Spinal cord (tissue), 9 donors: ENCODE measurements at regions not wholly inside any gene's neighbourhood (a gene's known extent, or its start where the extent isn't known, plus 50 kb on each side); places are given as distances from the start of the nearest gene placed in this dataset.

Experiments
- DNase-seq, 6 donors: peaks; one replicate each; pipeline versions ENCODE4 v3.0.0 to v3.0.0-alpha.2; 2013 to 2015; ENCODE audit warnings: low spot score in 6 of 6, low read depth in 4 of 6
- H3K27ac ChIP-seq: one replicate; pipeline ENCODE4 v1.5.1; 2013; ENCODE audit warnings: low read depth, low read length, control low read depth
- H3K27me3 ChIP-seq: one replicate; pipeline ENCODE4 v1.6.1; 2013; ENCODE audit warnings: low read length; ENCODE audit not compliant: control insufficient read depth, insufficient read depth
- H3K36me3 ChIP-seq: one replicate; pipeline ENCODE4 v1.6.1; 2013; ENCODE audit warnings: low read length; ENCODE audit not compliant: control insufficient read depth, insufficient read depth
- H3K4me1 ChIP-seq: one replicate; pipeline ENCODE4 v1.6.1; 2013; ENCODE audit warnings: low read length; ENCODE audit not compliant: control insufficient read depth, insufficient read depth
- H3K4me3 ChIP-seq: one replicate; pipeline ENCODE4 v1.5.1; 2013; ENCODE audit warnings: low read depth, low read length, control low read depth
- H3K9me3 ChIP-seq: one replicate; pipeline ENCODE4 v1.6.1; 2013; ENCODE audit warnings: low read length; ENCODE audit not compliant: control insufficient read depth, insufficient read depth
- WGBS: methylation state at CpG from one replicate; pipeline ENCODE4 v1.1.5; 2013; ENCODE audit warnings: missing lambda C conversion rate; ENCODE audit not compliant: insufficient coverage; 5-methylcytosine and 5-hydroxymethylcytosine counted together
- donor health status: healthy.

DNA sequence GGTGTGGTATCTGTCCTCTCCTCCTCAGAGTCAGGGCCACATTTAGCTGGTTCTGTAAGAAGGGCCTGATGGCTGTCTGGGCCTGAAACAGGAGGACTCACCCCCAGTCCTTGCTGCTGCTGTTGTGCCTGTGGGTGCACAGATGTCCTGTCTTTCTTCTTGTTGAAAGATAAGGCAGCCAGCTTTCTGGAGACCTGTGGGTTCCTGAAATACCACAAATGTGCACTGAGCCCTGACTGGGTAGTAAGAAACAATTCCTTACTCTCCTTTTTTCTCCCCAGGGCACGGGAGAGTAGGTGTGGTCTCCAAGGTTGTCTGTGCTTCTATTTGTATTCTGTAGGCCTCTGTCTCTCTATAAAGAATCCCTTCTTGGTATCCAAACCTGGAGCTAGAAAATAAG lies 96.2 kb upstream of the DLX2 start:
- Histone ChIP-seq H3K27ac (no peak overlapping the region), H3K4me1 (no peaks in the 10 kb centered on the region), H3K4me3 (no peak overlapping the region), H3K27me3 (no peaks in the 10 kb centered on the region), H3K36me3 (no peaks in the 10 kb centered on the region), H3K9me3 (peaks cover 1% of the 10 kb centered on the region)
- WGBS = no CpG with 5 or more reads among the region's 1 CpG
- no peak for DNase-seq

DNA sequence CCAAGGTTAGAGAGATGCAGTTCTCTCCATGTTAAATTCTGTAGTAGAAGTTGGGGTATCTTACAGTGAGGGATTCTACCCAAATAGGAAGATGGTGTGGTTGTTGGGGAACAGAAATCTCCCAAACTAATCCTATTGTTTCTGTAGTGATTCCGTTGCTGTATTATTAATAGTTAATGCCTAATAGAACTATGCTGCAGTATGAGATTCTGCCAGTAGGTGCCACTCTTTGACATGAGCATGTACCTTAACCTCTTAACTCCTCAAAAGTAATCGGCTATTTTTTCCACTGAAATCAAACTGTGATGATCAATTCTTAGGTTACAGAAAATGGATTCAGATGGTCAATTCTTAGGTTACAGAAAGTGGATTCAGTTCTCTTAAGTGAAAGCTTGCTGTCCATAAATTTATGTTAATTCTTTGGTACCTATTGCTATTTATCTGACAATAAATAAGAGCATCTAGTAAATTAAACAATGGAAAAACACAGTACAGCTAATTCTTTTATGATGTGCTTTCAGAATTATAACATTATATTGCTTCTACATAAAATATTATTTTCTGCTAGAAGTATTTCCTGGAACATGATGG lies 97.9 kb upstream of the DLX2 start:
- Histone ChIP-seq H3K27ac (no peak overlapping the region), H3K27me3 (no peaks in the 10 kb centered on the region), H3K4me3 (no peak overlapping the region), H3K9me3 (peaks cover 1% of the 10 kb centered on the region), H3K36me3 (no peaks in the 10 kb centered on the region), H3K4me1 (peaks cover 6% of the 10 kb centered on the region)
- no CpG with 5 or more reads among the region's 2 CpGs for WGBS
- no peak for DNase-seq

DNA sequence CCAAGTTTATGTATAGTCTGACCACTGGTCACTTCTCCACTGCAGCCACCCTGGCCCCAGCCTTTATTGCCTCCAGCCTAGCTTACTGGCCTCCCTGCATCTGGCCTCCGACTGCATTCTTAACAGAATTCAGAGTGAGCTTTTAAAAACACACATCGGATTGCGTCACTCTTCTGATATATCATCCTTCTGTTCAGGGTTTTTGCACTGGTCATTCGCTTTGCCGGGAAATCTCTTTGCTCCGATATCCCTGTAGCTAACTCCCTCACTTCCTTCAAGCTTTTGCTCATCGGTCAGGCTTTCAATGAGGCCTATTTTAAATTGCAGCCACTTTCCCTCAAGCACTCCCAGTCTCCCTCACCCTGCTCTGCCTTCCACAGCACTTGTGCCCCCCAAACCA lies 101.6 kb upstream of the DLX2 start:
- WGBS = 83% methylated on average over 7 of the region's 7 CpGs
- Histone ChIP-seq H3K4me3 (no peak overlapping the region), H3K27me3 (no peaks in the 10 kb centered on the region), H3K27ac (no peak overlapping the region), H3K9me3 (peaks cover 1% of the 10 kb centered on the region), H3K36me3 (no peaks in the 10 kb centered on the region), H3K4me1 (peaks cover 6% of the 10 kb centered on the region)
- DNase-seq = peak in 1 of 6 donors; percentile 3

DNA sequence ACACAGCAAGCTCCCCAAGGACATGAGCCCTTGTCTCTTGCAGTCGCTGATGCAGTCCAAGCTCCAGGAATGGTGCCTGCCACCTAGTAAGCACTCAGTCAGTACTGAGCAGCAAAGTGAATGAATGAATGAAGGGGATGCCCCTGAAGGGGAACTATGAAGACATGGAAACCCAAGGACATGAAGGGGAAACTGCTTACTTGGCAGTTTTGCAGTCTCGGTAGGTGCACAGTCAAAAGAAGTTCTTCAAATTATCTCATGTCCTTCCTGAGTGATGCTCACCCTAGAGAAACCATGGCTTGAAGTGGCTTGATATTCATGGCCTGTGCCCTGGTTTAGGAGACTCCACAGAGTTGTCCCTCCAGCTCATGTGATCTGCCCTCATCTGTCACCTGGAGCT lies 102.1 kb upstream of the DLX2 start:
- Histone ChIP-seq H3K4me1 (peaks cover 6% of the 10 kb centered on the region), H3K27ac (no peak overlapping the region), H3K27me3 (no peaks in the 10 kb centered on the region), H3K4me3 (no peak overlapping the region), H3K36me3 (no peaks in the 10 kb centered on the region), H3K9me3 (no peaks in the 10 kb centered on the region)
- WGBS = 50% methylated on average over 1 of the region's 2 CpGs
- DNase-seq = peak in 1 of 6 donors; percentile 8

DNA sequence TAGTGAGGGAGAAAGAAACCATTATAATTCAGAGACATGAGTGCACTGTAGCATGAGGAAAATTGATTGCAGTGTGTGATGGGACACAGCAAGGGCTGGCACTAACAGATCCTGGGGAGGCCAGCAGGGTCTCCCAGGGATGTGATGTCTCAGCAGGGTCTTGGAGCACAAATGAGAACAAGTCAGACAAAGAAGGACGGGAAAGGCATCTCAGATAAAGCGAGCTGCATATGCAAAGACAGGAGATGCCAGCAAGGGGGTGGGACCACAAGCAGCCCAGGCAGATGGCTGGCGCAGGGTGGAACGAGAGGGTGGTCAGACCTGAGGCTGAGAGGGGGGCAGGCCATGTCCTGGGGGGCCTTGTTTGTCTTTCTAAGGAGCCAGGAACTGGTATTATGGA lies 102.6 kb upstream of the DLX2 start:
- H3K4me3 ChIP-seq = no peak overlapping the region
- peak in 1 of 6 donors; percentile 31 for DNase-seq
- H3K27ac ChIP-seq = no peak overlapping the region
- no peaks in the 10 kb centered on the region for H3K36me3 ChIP-seq
- 60% methylated on average over 4 of the region's 4 CpGs for WGBS
- H3K4me1 ChIP-seq = peaks cover 6% of the 10 kb centered on the region
- no peaks in the 10 kb centered on the region for H3K9me3 ChIP-seq
- no peaks in the 10 kb centered on the region for H3K27me3 ChIP-seq

DNA sequence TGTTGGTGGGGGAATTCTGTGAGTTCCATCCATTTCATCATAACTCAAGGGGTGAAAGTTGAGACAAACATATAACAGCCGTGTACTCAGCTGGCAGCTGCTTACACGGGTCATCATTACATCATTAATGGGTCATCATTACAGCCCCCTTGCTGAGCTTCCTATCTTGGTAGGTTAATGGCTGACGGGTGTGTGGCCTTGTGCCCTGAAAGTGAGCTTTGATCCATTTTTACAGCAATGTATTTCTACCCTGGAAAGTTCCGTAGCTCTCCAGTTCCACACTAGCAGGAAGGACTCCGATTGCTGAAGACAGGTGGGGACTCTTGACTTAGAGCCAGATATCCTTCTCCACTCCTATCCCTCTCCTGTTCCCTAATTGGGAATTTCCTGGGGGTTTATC lies 105.2 kb upstream of the DLX2 start:
- WGBS = no CpG with 5 or more reads among the region's 5 CpGs
- no peak for DNase-seq
- Histone ChIP-seq H3K9me3 (no peaks in the 10 kb centered on the region), H3K4me3 (no peak overlapping the region), H3K27ac (no peak overlapping the region), H3K4me1 (peaks cover 6% of the 10 kb centered on the region), H3K27me3 (no peaks in the 10 kb centered on the region), H3K36me3 (no peaks in the 10 kb centered on the region)

DNA sequence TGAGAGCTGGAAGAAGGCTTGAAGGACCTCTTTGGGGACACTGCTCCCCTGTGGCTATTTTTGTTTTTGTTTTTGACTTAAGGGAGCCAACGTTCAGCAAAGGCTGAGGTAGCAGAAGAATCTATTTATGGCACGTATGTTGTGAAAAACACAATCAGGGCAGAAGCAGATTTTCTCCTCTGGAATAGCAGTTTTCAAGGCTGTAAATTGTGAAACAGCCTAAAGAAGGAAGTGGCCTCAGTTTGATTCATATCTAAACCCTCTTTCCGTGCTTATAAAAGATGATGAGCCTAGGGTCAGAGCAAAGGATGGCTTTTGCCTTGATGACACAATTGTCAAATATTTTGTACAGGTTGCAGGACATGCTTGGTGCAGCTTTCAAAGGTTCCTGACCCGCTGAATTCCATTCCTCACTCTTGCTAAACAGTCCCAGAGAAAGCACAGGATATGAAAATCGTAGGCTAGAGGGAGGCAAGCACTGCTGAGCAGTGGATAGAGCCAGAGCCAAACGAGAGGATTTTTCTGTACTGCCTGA lies 106.2 kb upstream of the DLX2 start:
- H3K36me3 ChIP-seq = no peaks in the 10 kb centered on the region
- no peak for DNase-seq
- H3K27me3 ChIP-seq = no peaks in the 10 kb centered on the region
- peaks cover 6% of the 10 kb centered on the region for H3K4me1 ChIP-seq
- no peaks in the 10 kb centered on the region for H3K9me3 ChIP-seq
- no peak overlapping the region for H3K4me3 ChIP-seq
- whole genome bisulfite sequencing = 66% methylated on average over 3 of the region's 6 CpGs
- no peak overlapping the region for H3K27ac ChIP-seq

DNA sequence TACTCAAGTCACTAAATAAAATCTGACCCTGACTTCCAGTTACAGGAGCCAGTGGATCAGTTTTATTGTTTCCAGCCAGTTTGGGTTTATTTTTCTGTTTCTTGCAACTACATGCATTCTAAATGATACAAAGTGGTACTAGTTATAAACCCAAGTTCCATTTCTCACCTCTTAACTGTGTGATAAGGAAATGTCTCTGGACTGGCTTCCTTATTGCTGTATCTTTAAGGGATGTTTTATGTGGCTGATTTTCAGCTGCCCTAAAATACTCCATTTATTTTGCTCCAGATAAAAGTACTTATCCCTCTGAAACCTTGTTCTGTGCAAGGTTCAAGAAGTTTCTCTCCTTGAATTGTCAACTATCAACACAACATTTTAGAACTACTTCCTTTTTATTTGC lies 107.9 kb upstream of the DLX2 start:
- Histone ChIP-seq H3K27me3 (no peaks in the 10 kb centered on the region), H3K4me3 (no peak overlapping the region), H3K27ac (no peak overlapping the region), H3K4me1 (peaks cover 7% of the 10 kb centered on the region), H3K9me3 (no peaks in the 10 kb centered on the region), H3K36me3 (no peaks in the 10 kb centered on the region)
- DNase-seq = no peak

DNA sequence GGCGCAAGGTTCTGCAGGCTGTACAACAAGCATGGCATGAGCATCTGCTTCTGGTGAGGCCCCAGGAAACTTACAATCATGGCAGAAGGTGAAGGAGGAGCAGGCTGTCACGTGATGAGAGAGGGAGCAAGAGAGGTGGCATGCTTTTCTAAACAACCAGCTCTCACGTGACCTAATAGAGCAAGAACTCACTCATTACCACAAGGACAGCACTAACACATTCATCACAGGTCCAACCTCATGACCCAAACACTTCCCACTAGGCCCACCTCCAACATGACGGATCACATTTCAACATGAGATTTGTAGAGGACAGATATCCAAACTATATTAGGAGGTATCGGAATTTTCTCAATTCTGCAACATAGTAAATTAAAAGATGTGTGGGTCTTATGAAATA lies 108.8 kb upstream of the DLX2 start:
- no peak for DNase-seq
- WGBS = 86% methylated on average over 1 of the region's 5 CpGs
- no peak overlapping the region for H3K4me3 ChIP-seq

DNA sequence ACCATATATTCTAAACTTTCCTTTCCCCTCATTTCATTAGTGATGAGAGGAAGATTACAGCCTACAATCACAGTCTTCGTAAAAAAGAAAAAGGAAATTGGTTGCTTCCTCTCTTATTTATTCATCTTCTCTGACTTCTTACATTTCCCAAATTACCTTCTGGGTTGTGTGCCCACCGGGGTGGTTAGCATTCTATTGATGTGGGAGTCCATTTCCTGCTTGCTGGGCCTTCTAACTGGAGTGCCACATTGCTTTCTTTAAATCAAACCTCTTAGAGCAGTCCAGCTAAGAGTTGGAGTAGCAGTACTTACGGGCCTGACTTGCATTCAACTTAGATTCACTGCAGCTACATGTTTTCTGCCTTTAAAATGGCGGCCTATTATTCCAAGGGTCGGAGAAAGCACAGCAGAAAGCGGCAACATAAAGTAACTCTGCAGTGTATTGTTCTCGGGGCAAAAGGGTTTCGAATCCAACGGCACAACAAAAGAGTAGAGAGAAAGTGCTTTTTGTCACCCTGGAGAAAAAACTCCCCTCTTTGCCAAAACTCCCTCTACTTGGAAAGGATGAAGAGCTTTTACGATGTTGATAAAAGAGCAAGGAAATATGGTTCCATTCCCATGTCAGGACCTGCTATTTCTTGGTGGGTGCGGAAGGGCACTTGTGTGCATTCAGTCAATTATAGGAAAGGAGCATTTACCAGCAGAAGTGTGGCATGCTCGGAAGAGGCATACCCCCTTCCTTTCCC lies 110.6 kb upstream of the DLX2 start:
- peaks cover 9% of the 10 kb centered on the region for H3K4me1 ChIP-seq
- DNase-seq = peak in 2 of 6 donors; percentile 54 to 63
- no peak overlapping the region for H3K4me3 ChIP-seq
- no peaks in the 10 kb centered on the region for H3K9me3 ChIP-seq
- WGBS = 50% methylated on average over 3 of the region's 12 CpGs
- no peaks in the 10 kb centered on the region for H3K36me3 ChIP-seq
- H3K27me3 ChIP-seq = no peaks in the 10 kb centered on the region
- H3K27ac ChIP-seq = peak overlapping the region; percentile 27

More for the DNA sequence above, 108.8 kb upstream of the DLX2 start:
- no peak overlapping the region for H3K27ac ChIP-seq
- H3K4me1 ChIP-seq = peaks cover 9% of the 10 kb centered on the region
- H3K36me3 ChIP-seq = no peaks in the 10 kb centered on the region
- H3K27me3 ChIP-seq = no peaks in the 10 kb centered on the region
- no peaks in the 10 kb centered on the region for H3K9me3 ChIP-seq
